Omental fat pad (tissue), 3 donors: ENCODE measurements at regions not wholly inside any gene's neighbourhood (a gene's known extent, or its start where the extent isn't known, plus 50 kb on each side); places are given as distances from the start of the nearest gene placed in this dataset.
"Not testable (repeated sequence)": the region's sequence is repeated elsewhere in the genome, so short reads cannot be mapped to it uniquely, and the experiment has no call there.

Source experiments
- ATAC-seq: fragments of 150-250 bp; one replicate; pipeline ENCODE4 v1.9.1; 2016; ENCODE audit warnings: mild to moderate bottlenecking, moderate library complexity; ENCODE audit not compliant: low FRiP score
- DNase-seq: peaks from one replicate; pipeline ENCODE4 v3.0.0-alpha.2; 2019; ENCODE audit warnings: low spot score
- TF ChIP-seq, protein P1 (sequence below), 3 donors: fragments of 450-650 bp; IDR thresholded peaks; one replicate each; pipeline ENCODE4 v1.5.1; 2016 to 2017; ENCODE audit warnings: antibody characterized with exemption in 3 of 3, mild to moderate bottlenecking in 3 of 3, moderate library complexity in 2 of 3

- DNase-seq = no peak
- TF ChIP-seq, protein P1, sequence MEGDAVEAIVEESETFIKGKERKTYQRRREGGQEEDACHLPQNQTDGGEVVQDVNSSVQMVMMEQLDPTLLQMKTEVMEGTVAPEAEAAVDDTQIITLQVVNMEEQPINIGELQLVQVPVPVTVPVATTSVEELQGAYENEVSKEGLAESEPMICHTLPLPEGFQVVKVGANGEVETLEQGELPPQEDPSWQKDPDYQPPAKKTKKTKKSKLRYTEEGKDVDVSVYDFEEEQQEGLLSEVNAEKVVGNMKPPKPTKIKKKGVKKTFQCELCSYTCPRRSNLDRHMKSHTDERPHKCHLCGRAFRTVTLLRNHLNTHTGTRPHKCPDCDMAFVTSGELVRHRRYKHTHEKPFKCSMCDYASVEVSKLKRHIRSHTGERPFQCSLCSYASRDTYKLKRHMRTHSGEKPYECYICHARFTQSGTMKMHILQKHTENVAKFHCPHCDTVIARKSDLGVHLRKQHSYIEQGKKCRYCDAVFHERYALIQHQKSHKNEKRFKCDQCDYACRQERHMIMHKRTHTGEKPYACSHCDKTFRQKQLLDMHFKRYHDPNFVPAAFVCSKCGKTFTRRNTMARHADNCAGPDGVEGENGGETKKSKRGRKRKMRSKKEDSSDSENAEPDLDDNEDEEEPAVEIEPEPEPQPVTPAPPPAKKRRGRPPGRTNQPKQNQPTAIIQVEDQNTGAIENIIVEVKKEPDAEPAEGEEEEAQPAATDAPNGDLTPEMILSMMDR (IDR thresholded peaks at IDR 0.05) = no peak
- no peak for ATAC-seq
These were observed 194.8 kb downstream of the LRRC70 start for GRCh38 chr5:62773460-62773859.

GRCh38 chr5:62771341-62771740 lies 192.7 kb downstream of the LRRC70 start:
- TF ChIP-seq, protein P1 (IDR thresholded peaks at IDR 0.05) = no peak
- no peak for DNase-seq
- ATAC-seq = no peak

GRCh38 chr5:62767650-62768049 lies 189.0 kb downstream of the LRRC70 start:
- DNase-seq = no peak
- no peak for ATAC-seq
- TF ChIP-seq, protein P1 (IDR thresholded peaks at IDR 0.05) = no peak

- DNase-seq (no peak), ATAC-seq (no peak)
- TF ChIP-seq, protein P1 (IDR thresholded peaks at IDR 0.05) = no peak
These were observed 188.5 kb downstream of the LRRC70 start for GRCh38 chr5:62767077-62767476.

- TF ChIP-seq, protein P1 (IDR thresholded peaks at IDR 0.05) = no peak
- ATAC-seq (no peak), DNase-seq (no peak)
These were observed 183.9 kb downstream of the LRRC70 start for GRCh38 chr5:62762503-62762902.

DNA sequence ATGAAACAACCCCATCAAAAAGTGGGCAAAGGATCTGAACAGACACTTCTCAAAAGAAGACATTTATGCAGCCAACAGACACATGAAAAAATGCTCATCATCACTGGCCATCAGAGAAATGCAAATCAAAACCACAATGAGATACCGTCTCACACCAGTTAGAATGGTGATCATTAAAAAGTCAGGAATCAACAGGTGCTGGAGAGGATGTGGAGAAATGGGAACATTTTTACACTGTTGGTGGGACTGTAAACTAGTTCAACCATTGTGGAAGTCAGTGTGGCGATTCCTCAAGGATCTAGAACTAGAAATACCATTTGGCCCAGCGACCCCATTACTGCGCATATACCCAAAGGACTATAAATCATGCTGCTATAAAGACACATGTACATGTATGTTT lies 179.1 kb downstream of the LRRC70 start:
- not testable (repeated sequence) for DNase-seq, ATAC-seq

GRCh38 chr5:62752998-62753367 lies 174.4 kb downstream of the LRRC70 start:
- not testable (repeated sequence) for ATAC-seq, DNase-seq

GRCh38 chr5:62752056-62752997 lies 173.7 kb downstream of the LRRC70 start:
- not testable (repeated sequence) for DNase-seq, ATAC-seq
